ENCODE measurements at regions not wholly inside any gene's neighbourhood (a gene's known extent, or its start where the extent isn't known, plus 50 kb on each side); places are given as distances from the start of the nearest gene placed in this dataset.

DNA sequence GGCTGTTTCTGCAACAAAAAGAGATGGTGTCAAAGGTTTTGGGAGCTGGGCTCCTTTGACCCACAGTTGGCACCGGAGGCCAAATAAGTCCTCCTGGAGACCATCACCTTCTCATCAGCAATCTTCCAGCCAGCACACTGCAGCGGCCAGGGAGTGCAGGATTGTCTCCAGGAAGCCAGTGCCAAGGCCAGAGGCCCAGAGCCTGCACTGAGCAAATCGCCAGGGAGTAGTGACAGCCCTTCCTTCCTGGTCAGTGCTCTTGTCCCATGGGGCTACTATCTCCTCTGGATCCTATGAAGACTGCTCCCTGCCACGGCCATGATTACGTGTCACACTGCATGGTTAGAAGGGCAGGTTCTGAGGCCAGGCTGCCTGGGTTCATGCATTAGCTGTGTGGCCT lies 134.3 kb upstream of the CRHR1 start:
- TF ChIP-seq, protein P1, sequence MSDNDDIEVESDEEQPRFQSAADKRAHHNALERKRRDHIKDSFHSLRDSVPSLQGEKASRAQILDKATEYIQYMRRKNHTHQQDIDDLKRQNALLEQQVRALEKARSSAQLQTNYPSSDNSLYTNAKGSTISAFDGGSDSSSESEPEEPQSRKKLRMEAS (IDR thresholded peaks at IDR 0.05): no peak
- TF ChIP-seq TEAD4 (IDR thresholded peaks at IDR 0.05): no peak
- TF ChIP-seq TAF1 (IDR thresholded peaks at IDR 0.05; ENCODE audit: low read depth): no peak
- no peak for TF ChIP-seq RAD21 (IDR thresholded peaks at IDR 0.05; ENCODE audit: low read depth)
- no peak for TF ChIP-seq NFIC (IDR thresholded peaks at IDR 0.05)
- TF ChIP-seq, protein P2, sequence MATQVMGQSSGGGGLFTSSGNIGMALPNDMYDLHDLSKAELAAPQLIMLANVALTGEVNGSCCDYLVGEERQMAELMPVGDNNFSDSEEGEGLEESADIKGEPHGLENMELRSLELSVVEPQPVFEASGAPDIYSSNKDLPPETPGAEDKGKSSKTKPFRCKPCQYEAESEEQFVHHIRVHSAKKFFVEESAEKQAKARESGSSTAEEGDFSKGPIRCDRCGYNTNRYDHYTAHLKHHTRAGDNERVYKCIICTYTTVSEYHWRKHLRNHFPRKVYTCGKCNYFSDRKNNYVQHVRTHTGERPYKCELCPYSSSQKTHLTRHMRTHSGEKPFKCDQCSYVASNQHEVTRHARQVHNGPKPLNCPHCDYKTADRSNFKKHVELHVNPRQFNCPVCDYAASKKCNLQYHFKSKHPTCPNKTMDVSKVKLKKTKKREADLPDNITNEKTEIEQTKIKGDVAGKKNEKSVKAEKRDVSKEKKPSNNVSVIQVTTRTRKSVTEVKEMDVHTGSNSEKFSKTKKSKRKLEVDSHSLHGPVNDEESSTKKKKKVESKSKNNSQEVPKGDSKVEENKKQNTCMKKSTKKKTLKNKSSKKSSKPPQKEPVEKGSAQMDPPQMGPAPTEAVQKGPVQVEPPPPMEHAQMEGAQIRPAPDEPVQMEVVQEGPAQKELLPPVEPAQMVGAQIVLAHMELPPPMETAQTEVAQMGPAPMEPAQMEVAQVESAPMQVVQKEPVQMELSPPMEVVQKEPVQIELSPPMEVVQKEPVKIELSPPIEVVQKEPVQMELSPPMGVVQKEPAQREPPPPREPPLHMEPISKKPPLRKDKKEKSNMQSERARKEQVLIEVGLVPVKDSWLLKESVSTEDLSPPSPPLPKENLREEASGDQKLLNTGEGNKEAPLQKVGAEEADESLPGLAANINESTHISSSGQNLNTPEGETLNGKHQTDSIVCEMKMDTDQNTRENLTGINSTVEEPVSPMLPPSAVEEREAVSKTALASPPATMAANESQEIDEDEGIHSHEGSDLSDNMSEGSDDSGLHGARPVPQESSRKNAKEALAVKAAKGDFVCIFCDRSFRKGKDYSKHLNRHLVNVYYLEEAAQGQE (IDR thresholded peaks at IDR 0.05; ENCODE audit: low read depth): no peak
- no peak for TF ChIP-seq FOXM1 (IDR thresholded peaks at IDR 0.05; ENCODE audit: borderline replicate concordance, low read depth)
- TF ChIP-seq CREB1 (IDR thresholded peaks at IDR 0.05; ENCODE audit: low read depth): no peak
- no peak for TF ChIP-seq EP300 (IDR thresholded peaks at IDR 0.05; ENCODE audit: borderline replicate concordance)
- no peak for TF ChIP-seq ZBTB7A (IDR thresholded peaks at IDR 0.05; ENCODE audit: low read depth)
- no peak for TF ChIP-seq YY1 (IDR thresholded peaks at IDR 0.05; ENCODE audit: low read depth)
- no peak for TF ChIP-seq EGR1 (IDR thresholded peaks at IDR 0.05)
- TF ChIP-seq CEBPB (IDR thresholded peaks at IDR 0.05): no peak
